GM18498 (cell line): ENCODE measurements at regions not wholly inside any gene's neighbourhood (a gene's known extent, or its start where the extent isn't known, plus 50 kb on each side); places are given as distances from the start of the nearest gene placed in this dataset.

Experiments
- ATAC-seq: cut with Tn5 transposase; IDR thresholded peaks from one replicate; pipeline ENCODE4 v1.9.1; 2021; ENCODE audit warnings: mild to moderate bottlenecking, moderate library complexity; ENCODE audit not compliant: unreplicated experiment

- no peak for ATAC-seq
Observed at GRCh38 chr17:15177343-15177742, 87.8 kb downstream of the PMP22 start.

GRCh38 chr17:15175356-15175755 is 89.8 kb downstream of the PMP22 start:
- no peak for ATAC-seq

GRCh38 chr17:15171167-15172047 is 93.7 kb downstream of the PMP22 start:
- no peak for ATAC-seq

- ATAC-seq = no peak
Observed at GRCh38 chr17:15169676-15170075, 95.5 kb downstream of the PMP22 start.

GRCh38 chr17:15168379-15168778 is 96.7 kb downstream of the PMP22 start:
- ATAC-seq = no peak

GRCh38 chr17:15161395-15161794 is 103.7 kb downstream of the PMP22 start:
- ATAC-seq = no peak

- ATAC-seq = no peak
Observed at GRCh38 chr17:15157051-15157450, 108.1 kb downstream of the PMP22 start.

GRCh38 chr17:15154618-15155017 is 110.5 kb downstream of the PMP22 start:
- no peak for ATAC-seq

GRCh38 chr17:15145621-15146020 is 119.5 kb downstream of the PMP22 start:
- no peak for ATAC-seq

- ATAC-seq = no peak
Observed at GRCh38 chr17:15143524-15143923, 121.6 kb downstream of the PMP22 start.

GRCh38 chr17:15134363-15134762 is 130.8 kb downstream of the PMP22 start:
- no peak for ATAC-seq

- no peak for ATAC-seq
Observed at GRCh38 chr17:15133826-15134225, 131.3 kb downstream of the PMP22 start.

- ATAC-seq = no peak
Observed at GRCh38 chr17:15133143-15133542, 132.0 kb downstream of the PMP22 start.

GRCh38 chr17:15130426-15130825 is 134.7 kb downstream of the PMP22 start:
- ATAC-seq = no peak

- no peak for ATAC-seq
Observed at GRCh38 chr17:15129986-15130385, 135.1 kb downstream of the PMP22 start.

- ATAC-seq = no peak
Observed at GRCh38 chr17:15124746-15125145, 140.4 kb downstream of the PMP22 start.

- ATAC-seq = no peak
Observed at GRCh38 chr17:15124264-15124595, 140.9 kb downstream of the PMP22 start.

- ATAC-seq = no peak
Observed at GRCh38 chr17:15123593-15124263, 141.4 kb downstream of the PMP22 start.

- ATAC-seq = no peak
Observed at GRCh38 chr17:15122857-15123256, 142.3 kb downstream of the PMP22 start.

- ATAC-seq = no peak
Observed at GRCh38 chr17:15121426-15121825, 143.7 kb downstream of the PMP22 start.

- no peak for ATAC-seq
Observed at GRCh38 chr17:15119968-15120367, 145.2 kb downstream of the PMP22 start.

- ATAC-seq = no peak
Observed at GRCh38 chr17:15117239-15117638, 147.9 kb downstream of the PMP22 start.
